Eye (tissue), 1 donor: ENCODE measurements at regions not wholly inside any gene's neighbourhood (a gene's known extent, or its start where the extent isn't known, plus 50 kb on each side); places are given as distances from the start of the nearest gene placed in this dataset.
A peak's percentile ranks its signal among the peaks of the same experiment; 100 is the strongest.
"Not testable (repeated sequence)": the region's sequence is repeated elsewhere in the genome, so short reads cannot be mapped to it uniquely, and the experiment has no call there.

ENCODE experiments used
- DNase-seq: peaks from one replicate; pipeline ENCODE4 v3.0.0-alpha.2; 2015

GRCh38 chrY:10627116-10627515, 1099.4 kb downstream of the TSPY10 start:
- DNase-seq = peak; percentile 73

- not testable (repeated sequence) for DNase-seq
These were observed 1121.1 kb downstream of the TSPY10 start for GRCh38 chrY:10648813-10649212.

GRCh38 chrY:10657120-10657519, 1129.4 kb downstream of the TSPY10 start:
- DNase-seq = not testable (repeated sequence)

- DNase-seq = no peak
These were observed 1139.1 kb downstream of the TSPY10 start for GRCh38 chrY:10666785-10667184.

- DNase-seq = no peak
These were observed 1158.7 kb downstream of the TSPY10 start for GRCh38 chrY:10686414-10686813.
